CD1c-positive myeloid dendritic cell (primary cell): ENCODE measurements at regions not wholly inside any gene's neighbourhood (a gene's known extent, or its start where the extent isn't known, plus 50 kb on each side); places are given as distances from the start of the nearest gene placed in this dataset.
A peak's percentile ranks its signal among the peaks of the same experiment; 100 is the strongest.
"Not testable (repeated sequence)": the region's sequence is repeated elsewhere in the genome, so short reads cannot be mapped to it uniquely, and the experiment has no call there.

Experiments used
- DNase-seq: peaks from one replicate; pipeline ENCODE4 v3.0.0-alpha.2; 2016; ENCODE audit errors: extremely low spot score

DNA sequence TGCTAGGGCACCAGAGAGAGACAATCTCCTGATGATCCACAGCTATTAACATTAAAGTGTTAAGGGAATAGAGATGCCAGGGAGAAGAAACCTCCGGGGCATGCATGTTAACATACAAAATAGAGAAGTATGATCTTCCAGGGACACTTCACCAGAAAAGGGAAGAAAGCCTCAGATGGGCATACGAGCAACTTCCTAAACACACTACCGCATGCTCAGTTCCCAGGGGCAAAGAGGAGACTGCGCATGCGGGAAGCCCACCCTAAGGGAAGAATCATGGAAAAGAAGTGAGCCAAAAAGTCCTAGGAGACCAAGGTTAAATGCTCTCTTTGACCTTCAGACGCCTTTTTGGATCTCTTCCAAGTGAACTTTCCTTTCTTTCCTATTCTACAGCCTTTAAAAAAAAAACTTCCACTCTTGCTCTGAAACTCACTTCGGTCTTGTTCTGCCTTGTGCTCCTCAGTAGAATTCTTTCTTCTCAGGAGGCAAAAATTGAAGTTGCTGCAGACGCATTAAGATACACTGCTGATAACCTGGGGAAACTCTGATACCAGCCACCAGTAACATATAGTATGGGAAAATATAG lies 1211.3 kb downstream of the REEP3 start:
- peak; percentile 33 for DNase-seq

DNA sequence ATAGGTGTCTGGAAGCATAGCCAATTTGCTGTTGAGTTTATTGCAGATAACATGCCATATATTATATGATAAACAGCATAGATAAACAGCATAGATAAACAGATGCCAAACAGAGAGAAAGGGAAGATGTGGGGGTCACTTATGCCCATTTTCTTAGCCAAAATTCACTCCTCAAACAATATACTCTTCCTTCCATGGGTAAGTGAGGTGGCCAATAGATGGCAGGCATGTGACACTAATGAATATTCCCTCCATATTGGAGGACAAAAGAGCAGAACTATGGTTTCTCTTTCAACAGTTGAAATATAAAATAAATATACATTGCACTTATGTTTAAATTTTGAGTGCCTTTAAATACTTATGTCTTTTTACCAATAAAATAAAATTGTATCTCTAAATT lies 1212.8 kb downstream of the REEP3 start:
- peak; percentile 10 for DNase-seq

DNA sequence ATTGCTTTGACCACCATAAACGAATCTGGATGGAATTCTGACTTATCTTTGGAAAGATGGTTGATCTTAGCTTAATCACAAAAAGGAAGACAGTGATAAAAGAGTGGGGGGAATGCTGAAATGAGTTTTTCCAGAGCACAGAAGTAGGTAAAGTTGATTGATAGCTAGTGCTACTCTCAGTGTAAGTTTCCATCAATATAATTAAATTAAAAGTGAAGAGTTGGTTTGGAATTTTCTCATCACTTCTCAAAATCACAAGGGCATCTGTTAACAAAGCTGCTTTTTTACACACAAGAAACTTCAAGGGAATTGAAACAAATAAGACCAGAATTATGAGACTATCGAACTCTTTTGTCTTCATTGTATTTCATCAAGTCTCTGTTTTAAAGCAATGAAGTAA lies 1217.3 kb downstream of the REEP3 start:
- no peak for DNase-seq

DNA sequence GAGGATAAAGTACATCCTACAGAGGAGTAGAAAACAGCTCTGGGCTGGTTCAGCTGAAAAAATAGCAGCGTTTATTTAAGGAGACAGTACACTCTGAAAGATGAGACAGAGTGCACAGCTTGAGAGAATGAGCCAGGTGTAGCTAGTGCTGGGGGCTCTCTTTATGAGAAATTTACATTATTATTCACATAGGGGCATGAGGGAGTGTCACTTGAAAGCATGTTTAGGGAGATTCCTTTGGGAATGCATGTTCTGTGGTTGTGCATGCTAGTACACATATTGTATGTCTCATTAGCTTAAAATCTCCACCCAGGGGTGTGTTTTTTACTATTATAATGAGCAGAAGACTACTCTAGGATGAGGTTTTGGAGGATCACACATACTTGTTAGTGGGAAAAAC lies 1224.4 kb downstream of the REEP3 start:
- DNase-seq, result no peak

DNA sequence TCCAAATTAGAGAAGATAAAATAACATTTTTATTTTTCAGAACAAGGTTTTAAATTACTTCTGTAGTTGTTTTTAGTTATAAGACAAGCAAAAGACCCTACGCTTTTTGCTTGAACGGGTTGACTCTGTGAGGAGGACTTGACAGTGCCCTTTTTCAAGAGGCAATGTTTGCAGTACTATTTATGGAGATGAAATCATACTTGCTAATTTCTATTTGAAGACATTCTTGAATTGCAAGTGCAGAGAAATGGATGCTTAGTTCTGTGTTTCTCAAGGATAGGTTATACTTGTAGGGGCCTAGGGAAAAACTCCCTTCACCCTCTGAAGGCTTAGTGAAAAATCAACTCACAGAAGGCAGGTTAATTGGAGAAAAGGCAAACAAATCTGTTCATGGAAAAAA lies 1229.5 kb downstream of the REEP3 start:
- DNase-seq, result no peak

DNA sequence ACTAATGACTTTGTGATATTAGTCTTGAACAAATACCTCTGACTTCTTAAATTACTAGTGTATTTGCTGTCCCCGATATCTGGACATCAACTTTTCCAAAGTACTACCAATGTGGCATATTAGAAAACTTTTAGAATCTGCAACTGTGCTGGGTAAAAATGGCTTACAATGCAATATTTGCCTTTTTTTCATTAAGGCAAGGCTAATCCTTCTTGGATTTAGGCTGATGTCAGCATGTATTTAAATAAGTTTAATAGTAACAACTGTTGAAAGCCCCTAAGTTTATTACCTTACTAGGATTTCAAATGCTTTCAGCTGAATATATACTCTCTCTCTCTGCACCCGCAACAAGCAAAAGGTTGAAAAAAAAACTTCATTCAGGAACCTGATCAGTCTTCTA lies 1232.3 kb downstream of the REEP3 start:
- DNase-seq, result no peak

DNA sequence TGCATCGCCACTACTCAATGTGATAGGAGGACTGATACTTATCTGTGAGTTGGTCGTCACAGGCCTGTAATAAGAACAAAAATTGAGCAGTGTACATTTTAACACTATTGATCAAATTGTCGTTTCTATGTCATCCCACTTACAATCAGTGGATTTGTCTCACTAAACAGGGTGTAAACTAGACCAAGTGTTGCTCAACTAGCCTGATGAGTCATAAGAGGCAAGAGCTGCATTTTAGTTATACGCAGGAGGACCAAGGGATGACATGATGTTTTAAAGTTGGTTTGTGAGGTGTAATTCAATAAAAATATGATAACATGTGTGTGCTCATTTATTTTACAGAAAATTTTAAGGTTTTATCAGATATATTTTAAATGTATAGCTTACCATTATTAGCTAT lies 1239.2 kb downstream of the REEP3 start:
- no peak for DNase-seq

DNA sequence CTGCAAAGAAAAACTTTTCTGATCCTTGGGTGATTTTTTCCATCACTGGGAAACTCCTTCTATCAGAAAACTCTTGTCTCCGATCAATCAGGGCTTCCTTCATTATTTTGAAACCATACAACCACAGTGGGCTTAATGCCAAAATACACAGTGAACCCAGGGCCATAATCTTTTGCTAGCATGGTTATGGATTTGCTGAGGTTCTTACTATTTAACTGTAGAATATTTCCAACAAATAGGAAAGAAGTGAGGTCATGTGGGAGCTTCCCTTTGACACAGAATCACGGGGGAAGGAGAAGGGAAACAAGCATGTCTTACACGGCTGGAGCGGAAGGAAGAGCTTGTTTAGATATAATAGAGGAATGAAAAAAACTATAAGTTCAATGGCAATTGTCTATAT lies 1241.7 kb downstream of the REEP3 start:
- DNase-seq, result no peak

DNA sequence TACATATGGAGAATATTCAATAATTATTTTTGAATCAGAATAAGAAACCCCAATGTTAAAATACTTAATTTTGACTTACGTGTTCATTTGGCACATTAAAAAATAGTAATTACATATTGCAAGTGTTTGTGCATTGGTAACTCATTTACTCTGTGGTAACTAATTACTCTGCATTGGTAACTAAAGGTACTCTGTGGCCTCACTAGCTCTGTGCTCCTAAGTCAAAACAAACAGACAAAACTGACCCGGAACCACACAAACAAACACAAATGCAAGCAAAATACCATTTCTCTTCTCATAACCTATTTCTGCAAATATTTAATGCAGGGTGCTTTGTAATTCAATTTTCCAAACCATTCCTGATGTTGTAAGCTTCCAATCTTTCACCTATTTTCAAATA lies 1244.3 kb downstream of the REEP3 start:
- DNase-seq, result no peak

DNA sequence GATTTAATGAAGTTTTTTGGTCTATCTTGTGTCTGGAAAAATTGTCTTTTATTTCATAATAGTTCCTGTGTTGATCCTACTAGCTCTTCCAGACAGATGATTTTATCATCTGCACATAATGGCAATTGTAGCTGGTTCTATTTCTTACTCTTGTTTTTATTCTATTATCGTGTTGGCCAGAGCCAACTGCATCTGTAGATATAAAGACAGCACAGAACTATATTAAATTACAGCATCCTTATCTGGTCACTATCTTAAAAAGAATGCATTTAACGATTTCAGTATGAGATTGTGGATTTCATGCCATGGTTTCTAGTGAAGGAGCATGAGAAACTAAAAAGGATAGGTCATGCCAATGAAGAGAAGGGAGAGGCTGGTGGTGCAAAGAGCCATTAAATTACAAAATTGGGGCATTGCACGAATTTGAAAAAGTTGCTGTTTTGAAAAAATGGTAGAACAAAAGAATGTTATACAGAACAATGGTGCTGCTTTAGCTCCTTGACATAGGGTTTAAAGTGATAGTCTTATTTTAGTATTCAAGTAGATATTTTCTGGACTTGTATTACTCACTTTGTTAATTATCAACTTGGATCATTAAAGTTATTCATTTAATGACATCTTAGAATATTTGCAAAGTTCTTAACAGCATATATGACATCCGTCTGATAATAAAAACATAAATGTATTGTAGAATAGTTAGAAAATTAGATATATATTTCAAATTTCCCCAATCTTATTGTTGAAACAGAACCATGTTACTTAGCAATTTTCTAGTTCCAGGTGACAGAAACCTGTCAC lies 1250.3 kb downstream of the REEP3 start:
- no peak for DNase-seq

DNA sequence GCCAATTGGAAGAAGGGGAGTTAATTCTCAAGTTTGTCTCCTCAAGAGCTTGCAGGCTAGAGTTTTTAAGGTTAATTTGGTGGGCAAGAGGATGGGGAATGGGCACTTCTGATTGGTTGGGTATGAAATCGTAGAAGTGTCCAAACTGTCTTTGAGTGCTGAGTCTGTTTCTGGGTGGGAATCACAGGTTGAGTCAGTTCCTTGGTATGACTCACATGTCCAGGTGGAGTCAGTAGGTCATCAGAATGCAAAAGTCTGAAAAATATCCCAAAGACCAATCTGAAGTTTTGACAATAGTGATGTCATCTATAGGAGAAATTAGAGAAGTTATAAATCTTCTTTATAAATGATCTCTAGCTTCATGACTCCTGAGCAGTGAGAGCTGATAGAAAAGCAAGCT lies 1252.2 kb downstream of the REEP3 start:
- no peak for DNase-seq

DNA sequence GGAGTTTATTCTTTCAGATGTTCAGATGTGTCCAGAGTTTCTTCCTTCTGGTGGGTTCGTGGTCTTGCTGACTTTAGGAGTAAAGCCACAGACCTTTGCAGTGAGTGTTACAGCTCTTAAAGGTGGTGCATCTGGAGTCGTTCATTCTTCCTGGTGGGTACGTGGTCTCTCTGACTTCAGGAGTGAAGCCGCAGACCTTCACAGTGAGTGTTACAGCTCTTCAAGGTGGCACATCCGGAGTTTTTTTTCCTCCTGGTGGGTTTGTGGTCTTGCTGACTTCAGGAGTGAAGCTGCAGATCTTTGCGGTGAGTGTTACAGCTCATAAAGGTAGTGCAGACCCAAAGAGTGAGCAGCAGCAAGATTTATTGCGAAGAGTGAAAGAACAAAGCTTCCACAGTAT lies 1263.2 kb downstream of the REEP3 start:
- not testable (repeated sequence) for DNase-seq

DNA sequence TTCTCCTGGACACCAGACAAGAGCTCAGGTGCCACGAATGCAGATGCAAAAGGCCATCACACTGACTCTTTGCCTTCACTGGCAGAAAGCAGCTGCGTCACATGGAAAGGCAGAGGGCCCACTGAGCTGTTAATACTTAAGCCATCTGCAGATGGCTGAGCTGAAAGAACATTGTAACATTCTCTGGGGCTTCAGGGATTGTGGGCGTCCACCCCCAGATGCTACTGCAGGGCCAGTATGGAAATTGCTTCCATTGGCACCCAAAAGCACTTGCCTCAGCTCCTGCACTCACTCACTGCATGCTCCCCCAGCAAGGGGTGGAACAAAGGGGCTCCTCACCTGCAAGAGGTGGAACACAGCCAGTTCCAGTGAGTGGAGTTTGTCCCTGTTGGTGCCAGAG lies 1264.6 kb downstream of the REEP3 start:
- DNase-seq, result no peak

DNA sequence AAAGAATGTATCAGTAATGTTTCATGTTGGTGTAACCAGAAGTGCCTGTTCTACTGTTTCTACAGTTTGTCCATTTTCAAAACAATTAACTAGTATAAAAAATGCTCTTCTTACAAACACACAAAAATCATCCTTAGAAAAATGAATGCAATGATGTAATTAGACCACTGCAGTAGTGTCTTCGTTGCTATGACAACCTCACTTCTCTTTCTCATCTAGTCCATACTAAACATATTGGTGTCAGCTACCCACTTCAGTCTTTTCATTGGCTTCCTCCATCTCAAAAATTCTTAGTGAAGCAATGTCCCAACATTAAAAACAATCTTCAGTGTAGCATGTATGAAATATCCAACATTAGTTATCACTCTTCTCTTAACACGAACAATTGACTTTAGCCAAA lies 1265.8 kb downstream of the REEP3 start:
- no peak for DNase-seq

DNA sequence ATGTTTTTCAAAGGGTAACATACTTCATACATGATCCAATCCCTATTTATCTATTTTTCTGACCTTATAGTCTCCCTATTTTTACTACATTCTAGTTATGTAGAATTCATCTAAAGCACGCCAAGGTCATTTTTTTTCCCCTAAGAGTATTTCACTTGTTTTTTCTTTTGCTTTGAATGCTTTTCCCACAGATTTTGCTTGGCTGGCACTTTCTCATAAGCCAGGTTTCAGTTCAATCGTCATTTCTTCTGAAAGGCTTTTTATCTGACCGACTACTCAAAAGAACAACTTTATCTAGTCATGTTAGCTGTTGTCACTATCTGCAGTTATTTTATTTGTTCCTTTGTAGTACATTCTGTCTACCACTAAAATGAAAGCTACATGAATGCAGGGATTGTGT lies 1274.6 kb downstream of the REEP3 start:
- no peak for DNase-seq

DNA sequence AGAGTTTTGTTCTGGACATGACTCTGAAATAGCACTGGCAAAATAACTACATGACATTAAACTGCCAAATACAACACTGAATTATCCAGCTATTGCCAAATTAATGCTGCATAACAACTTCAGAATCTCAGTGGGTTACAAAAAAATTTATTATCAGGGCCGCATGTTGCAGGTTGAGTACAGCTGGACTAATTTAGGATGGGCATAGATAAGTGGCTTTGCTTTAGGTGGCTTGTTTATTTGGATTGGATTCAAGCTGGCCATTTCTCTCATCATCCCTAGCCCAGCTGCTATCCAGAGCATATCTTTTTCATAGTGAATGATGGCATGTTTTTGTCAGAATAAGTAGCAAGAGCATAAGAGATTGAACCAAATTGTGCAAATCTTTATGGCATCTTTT lies 1277.1 kb downstream of the REEP3 start:
- no peak for DNase-seq

DNA sequence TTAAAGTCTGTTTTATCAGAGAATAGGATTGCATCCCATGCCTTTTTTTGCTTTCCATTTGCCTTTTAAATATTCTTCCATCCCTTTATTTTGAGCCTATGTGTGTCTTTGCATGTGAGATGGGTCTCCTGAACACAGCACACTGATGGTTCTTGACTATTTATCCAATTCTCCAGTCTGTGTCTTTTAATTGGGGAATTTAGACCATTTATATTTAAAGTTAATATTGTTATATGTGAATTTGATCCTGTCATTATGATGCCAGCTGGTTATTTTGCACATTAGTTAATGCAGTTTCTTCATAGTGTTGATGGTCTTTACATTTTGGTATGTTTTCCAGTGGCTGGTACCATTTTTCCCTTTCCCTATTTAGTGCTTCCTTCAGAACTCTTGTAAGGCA lies 1287.0 kb downstream of the REEP3 start:
- not testable (repeated sequence) for DNase-seq

DNA sequence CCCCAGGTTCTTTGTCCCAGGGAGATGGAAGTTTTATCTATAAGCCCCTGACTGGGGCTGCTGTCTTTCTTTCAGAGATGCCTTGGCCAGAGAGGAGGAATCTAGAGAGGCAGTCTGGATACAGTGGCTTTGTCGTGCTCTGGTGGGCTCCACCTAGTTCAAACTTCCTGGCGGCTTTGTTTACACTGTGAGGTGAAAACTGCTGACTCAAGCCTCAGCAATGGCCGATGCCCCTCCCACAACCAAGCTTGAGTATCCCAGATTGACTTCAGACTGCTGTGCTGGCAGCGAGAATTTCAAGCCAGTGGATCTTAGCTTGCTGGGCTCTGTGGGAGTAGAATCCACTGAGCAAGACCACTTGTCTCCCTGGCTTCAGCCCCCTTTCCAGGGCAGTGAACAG lies 1288.8 kb downstream of the REEP3 start:
- DNase-seq, result not testable (repeated sequence)

DNA sequence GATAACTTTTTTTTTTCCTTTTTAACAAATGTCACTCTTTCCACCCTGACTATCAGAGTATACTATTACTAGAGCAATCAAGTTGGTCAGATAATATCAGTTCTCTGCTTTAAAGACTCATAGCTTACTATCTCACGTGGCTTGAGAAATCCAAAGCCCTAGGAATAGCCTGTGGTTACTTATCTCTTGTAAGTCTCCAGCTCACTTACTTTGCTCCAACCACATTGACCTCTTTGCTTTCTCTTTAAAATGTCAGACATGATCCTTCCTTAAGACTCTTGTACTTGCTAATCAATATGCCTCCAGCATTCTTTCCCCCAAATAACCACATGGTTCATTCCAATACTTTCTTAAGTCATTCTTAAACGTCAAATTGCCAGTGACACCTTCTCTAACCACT lies 1292.2 kb downstream of the REEP3 start:
- no peak for DNase-seq

DNA sequence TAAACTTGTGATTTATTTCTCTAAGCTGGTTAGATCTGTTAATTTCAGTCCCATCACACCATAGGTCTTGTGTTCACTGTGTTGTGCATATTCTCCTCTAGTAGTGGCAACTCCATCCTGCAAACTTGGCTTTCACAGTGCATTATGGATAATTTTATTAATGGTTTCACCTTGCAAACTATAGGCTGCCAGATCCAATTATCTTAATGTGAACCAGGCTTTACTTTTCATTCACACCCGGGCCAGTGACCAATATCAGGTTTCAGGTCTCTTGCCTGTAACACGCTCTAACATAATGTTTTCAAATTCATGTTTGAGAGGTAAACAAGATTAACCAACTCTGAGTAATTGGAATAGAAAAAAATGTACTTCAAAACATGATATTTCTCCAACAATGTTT lies 1293.0 kb downstream of the REEP3 start:
- no peak for DNase-seq

DNA sequence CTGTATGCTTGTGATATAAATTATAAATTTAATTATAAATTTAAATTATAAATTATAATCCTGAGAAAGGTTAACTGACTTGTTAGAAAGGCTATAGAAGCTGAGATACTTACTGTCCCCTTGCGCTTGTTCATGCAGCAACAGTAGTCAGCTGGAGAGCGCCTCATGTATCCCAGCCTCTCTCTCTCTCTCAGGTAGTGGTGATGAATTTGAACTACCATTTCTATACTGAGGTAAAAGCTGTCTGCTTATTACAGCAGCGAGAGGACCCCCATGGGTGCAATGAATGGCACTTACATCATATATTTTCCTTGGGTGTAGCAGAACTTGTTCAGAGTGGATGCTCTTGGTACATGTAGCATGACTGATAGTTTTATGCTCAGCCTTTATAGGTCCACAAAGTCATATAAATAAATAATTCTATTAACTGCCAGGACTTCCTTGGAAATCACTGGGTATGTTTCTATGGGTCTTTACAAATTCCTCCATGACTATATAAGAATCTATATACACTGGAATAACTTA lies 1308.7 kb downstream of the REEP3 start:
- no peak for DNase-seq

DNA sequence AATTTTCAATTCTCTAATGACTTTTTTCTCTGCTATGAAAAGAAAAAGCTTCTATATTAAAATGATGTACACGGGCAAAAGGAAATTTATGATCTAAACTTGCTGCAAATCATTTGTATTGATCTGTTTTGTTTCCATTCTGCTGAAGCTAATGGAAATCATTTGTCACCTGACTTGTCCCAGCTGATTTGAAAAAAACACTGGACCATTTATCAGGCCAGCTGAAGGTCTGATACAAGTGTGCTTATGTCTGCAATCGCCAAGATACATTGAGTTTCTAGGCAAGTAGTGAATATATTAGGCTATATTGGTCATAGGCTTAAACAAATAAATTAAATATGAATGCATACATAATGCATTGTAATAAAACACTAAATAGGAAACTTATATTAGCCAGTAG lies 1309.7 kb downstream of the REEP3 start:
- no peak for DNase-seq

DNA sequence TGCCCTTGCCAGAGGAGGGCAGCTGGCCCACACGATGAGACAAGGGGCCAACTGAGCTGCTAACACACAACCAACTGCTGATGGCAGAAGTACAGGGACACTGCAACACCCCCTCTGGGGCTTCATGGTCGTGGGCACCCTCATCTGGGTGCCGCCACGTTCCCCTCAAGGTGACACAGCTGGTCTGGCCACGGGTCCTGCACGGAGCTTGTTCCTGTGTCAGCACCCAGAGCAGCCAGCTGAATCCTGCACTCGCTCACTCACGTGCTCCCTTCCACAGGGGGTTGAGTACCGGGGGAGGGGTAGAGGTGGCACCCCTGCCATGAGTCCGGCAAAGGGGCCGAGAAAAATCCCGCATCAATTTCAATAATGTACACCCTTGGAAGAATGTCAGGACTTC lies 1319.1 kb downstream of the REEP3 start:
- no peak for DNase-seq

DNA sequence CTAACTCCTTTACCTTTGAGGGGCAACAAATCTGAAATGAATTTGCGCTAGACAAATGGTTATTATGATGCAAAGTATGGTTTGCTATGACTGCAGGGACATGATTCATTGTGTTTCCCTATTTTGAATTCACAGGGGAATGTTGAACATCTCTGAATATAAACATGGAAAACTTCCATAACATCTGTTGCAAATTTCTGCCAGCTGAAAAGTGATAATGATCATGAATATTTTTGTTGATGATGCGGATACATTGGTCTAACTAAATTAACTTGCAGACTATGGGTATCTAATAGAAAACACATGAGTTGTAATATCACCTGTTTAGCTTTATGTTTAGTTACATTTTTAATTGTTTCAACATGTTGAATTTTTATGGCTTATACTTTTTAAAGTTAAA lies 1325.5 kb downstream of the REEP3 start:
- DNase-seq, result no peak
